ENCODE measurements at regions not wholly inside any gene's neighbourhood (a gene's known extent, or its start where the extent isn't known, plus 50 kb on each side); places are given as distances from the start of the nearest gene placed in this dataset.

GRCh38 chr6:153275997-153276396 lies 144.9 kb upstream of the RGS17 start:
- Mint-ChIP-seq H3K36me3 (ENCODE audit: low read depth, unreplicated experiment) (no peaks in the 10 kb centered on the region), H3K9me3 (ENCODE audit: unreplicated experiment) (peaks cover 5% of the 10 kb centered on the region), H3K4me1 (ENCODE audit: low read depth, unreplicated experiment) (no peaks in the 10 kb centered on the region), H3K27ac (ENCODE audit: unreplicated experiment) (no peak overlapping the region), H3K27me3 (ENCODE audit: low read depth, unreplicated experiment) (no peaks in the 10 kb centered on the region), H3K4me3 (ENCODE audit: unreplicated experiment) (no peak overlapping the region)
- Histone ChIP-seq H3K9me3 (ENCODE audit: insufficient read depth, low read depth, low read length) (no peaks in the 10 kb centered on the region), H3K27ac (ENCODE audit: low read depth, low read length) (no peak overlapping the region), H2AFZ (ENCODE audit: low read depth, low read length) (no peak overlapping the region), H3K36me3 (ENCODE audit: insufficient read depth, low read length) (no peaks in the 10 kb centered on the region), H3K27me3 (ENCODE audit: insufficient read depth, low read length) (no peaks in the 10 kb centered on the region), H3K4me1 (ENCODE audit: insufficient read depth, low read length) (no peaks in the 10 kb centered on the region), H3K4me3 (ENCODE audit: insufficient read depth, low read depth, low read length) (no peak overlapping the region), H3K79me2 (ENCODE audit: insufficient read depth, low read length) (no peaks in the 10 kb centered on the region), H3K4me2 (ENCODE audit: low read length) (no peak overlapping the region), H4K20me1 (ENCODE audit: insufficient read depth, low read length) (no peaks in the 10 kb centered on the region), H3K9ac (ENCODE audit: low read length) (no peak overlapping the region)
- TF ChIP-seq EZH2 (IDR thresholded peaks at IDR 0.05; ENCODE audit: insufficient read depth, low read length) (no peak), CTCF (IDR thresholded peaks at IDR 0.05; ENCODE audit: insufficient read depth, low read depth, low read length) (no peak)
- FAIRE-seq (no peak), DNase-seq (ENCODE audit: low read depth) (no peak)

- Histone ChIP-seq H3K9me3 (ENCODE audit: insufficient read depth, low read depth, low read length) (no peaks in the 10 kb centered on the region), H3K9ac (ENCODE audit: low read length) (no peak overlapping the region), H3K27ac (ENCODE audit: low read depth, low read length) (no peak overlapping the region), H4K20me1 (ENCODE audit: insufficient read depth, low read length) (no peaks in the 10 kb centered on the region), H3K4me2 (ENCODE audit: low read length) (no peak overlapping the region), H3K27me3 (ENCODE audit: insufficient read depth, low read length) (no peaks in the 10 kb centered on the region), H3K36me3 (ENCODE audit: insufficient read depth, low read length) (no peaks in the 10 kb centered on the region), H3K4me3 (ENCODE audit: insufficient read depth, low read depth, low read length) (no peak overlapping the region), H2AFZ (ENCODE audit: low read depth, low read length) (no peak overlapping the region), H3K4me1 (ENCODE audit: insufficient read depth, low read length) (no peaks in the 10 kb centered on the region), H3K79me2 (ENCODE audit: insufficient read depth, low read length) (no peaks in the 10 kb centered on the region)
- DNase-seq (ENCODE audit: low read depth) (no peak), FAIRE-seq (no peak)
- no peaks in the 10 kb centered on the region for H3K36me3 Mint-ChIP-seq (ENCODE audit: low read depth, unreplicated experiment)
- H3K9me3 Mint-ChIP-seq (ENCODE audit: unreplicated experiment), result peaks cover 5% of the 10 kb centered on the region
- TF ChIP-seq EZH2 (IDR thresholded peaks at IDR 0.05; ENCODE audit: insufficient read depth, low read length) (no peak), CTCF (IDR thresholded peaks at IDR 0.05; ENCODE audit: insufficient read depth, low read depth, low read length) (no peak)
- H3K4me1 Mint-ChIP-seq (ENCODE audit: low read depth, unreplicated experiment), result no peaks in the 10 kb centered on the region
- H3K27me3 Mint-ChIP-seq (ENCODE audit: low read depth, unreplicated experiment), result no peaks in the 10 kb centered on the region
- H3K27ac Mint-ChIP-seq (ENCODE audit: unreplicated experiment), result no peak overlapping the region
- H3K4me3 Mint-ChIP-seq (ENCODE audit: unreplicated experiment), result no peak overlapping the region
These were observed 141.3 kb upstream of the RGS17 start for GRCh38 chr6:153272201-153272980.

- H3K79me2 ChIP-seq (ENCODE audit: insufficient read depth, low read length), result no peaks in the 10 kb centered on the region
- Mint-ChIP-seq H3K4me3 (ENCODE audit: unreplicated experiment) (no peak overlapping the region), H3K36me3 (ENCODE audit: low read depth, unreplicated experiment) (no peaks in the 10 kb centered on the region), H3K27me3 (ENCODE audit: low read depth, unreplicated experiment) (no peaks in the 10 kb centered on the region), H3K9me3 (ENCODE audit: unreplicated experiment) (no peaks in the 10 kb centered on the region), H3K4me1 (ENCODE audit: low read depth, unreplicated experiment) (no peaks in the 10 kb centered on the region), H3K27ac (ENCODE audit: unreplicated experiment) (no peak overlapping the region)
- no peaks in the 10 kb centered on the region for H3K27me3 ChIP-seq (ENCODE audit: insufficient read depth, low read length)
- H3K4me2 ChIP-seq (ENCODE audit: low read length), result no peak overlapping the region
- DNase-seq (ENCODE audit: low read depth) (no peak), FAIRE-seq (no peak)
- no peaks in the 10 kb centered on the region for H3K4me1 ChIP-seq (ENCODE audit: insufficient read depth, low read length)
- no peaks in the 10 kb centered on the region for H3K9me3 ChIP-seq (ENCODE audit: insufficient read depth, low read depth, low read length)
- H3K4me3 ChIP-seq (ENCODE audit: insufficient read depth, low read depth, low read length), result no peak overlapping the region
- H3K9ac ChIP-seq (ENCODE audit: low read length), result no peak overlapping the region
- H3K27ac ChIP-seq (ENCODE audit: low read depth, low read length), result no peak overlapping the region
- TF ChIP-seq EZH2 (IDR thresholded peaks at IDR 0.05; ENCODE audit: insufficient read depth, low read length) (no peak), CTCF (IDR thresholded peaks at IDR 0.05; ENCODE audit: insufficient read depth, low read depth, low read length) (no peak)
- H3K36me3 ChIP-seq (ENCODE audit: insufficient read depth, low read length), result no peaks in the 10 kb centered on the region
- no peaks in the 10 kb centered on the region for H4K20me1 ChIP-seq (ENCODE audit: insufficient read depth, low read length)
- no peak overlapping the region for H2AFZ ChIP-seq (ENCODE audit: low read depth, low read length)
These were observed 132.4 kb upstream of the RGS17 start for GRCh38 chr6:153263489-153263888.
